ENCODE measurements at regions not wholly inside any gene's neighbourhood (a gene's known extent, or its start where the extent isn't known, plus 50 kb on each side); places are given as distances from the start of the nearest gene placed in this dataset.

DNA sequence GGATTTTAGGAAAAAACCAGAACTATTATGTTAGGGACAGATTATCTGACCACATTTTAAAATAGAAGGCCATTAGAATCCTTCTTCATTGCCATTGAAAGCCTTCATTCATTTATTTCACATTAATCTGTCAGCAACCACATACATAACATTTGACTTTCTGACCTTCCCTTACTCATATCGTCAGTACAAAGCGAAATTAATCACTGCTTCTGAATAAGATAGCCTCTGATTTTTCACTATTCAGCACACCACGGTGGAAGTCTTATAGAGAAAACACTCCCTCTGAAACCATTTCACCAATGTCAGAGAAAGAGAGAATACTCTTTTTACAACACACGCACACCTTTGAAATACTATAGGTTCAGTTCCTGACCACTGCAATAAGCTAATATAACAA lies 442.5 kb upstream of the ID4 start:
- Histone ChIP-seq H2AK5ac (ENCODE audit: low read depth, low read length) (no peak overlapping the region), H3K9ac (replicated peaks in 1 of 4; ENCODE audit: extremely low read depth in 1 of 4, low read depth in 3 of 4, low read length in 3 of 4) (no peak overlapping the region), H4K20me1 (replicated peaks in 1 of 2; ENCODE audit: control insufficient read depth in 1 of 2, insufficient read depth in 2 of 2, low read length in 2 of 2) (no peaks in the 10 kb centered on the region), H2BK120ac (replicated peaks; ENCODE audit: low read depth, low read length) (no peak overlapping the region), H3K27me3 (replicated peaks in 1 of 4; ENCODE audit: control insufficient read depth in 3 of 4, extremely low read depth in 1 of 4, insufficient read depth in 3 of 4, low read length in 3 of 4) (no peaks in the 10 kb centered on the region), H3K56ac (replicated peaks; ENCODE audit: insufficient read length, low read depth, low read length) (no peak overlapping the region), H3K79me1 (ENCODE audit: low read depth, low read length) (no peaks in the 10 kb centered on the region), H3K18ac (ENCODE audit: extremely low read depth, low read length) (no peak overlapping the region), H4K91ac (replicated peaks; ENCODE audit: insufficient read length, low read length) (no peak overlapping the region), H3K27ac (ENCODE audit: low read depth, low read length) (no peak overlapping the region), H2BK12ac (ENCODE audit: low read depth, low read length) (no peak overlapping the region), H2AFZ (ENCODE audit: low read length) (no peak overlapping the region), H4K8ac (ENCODE audit: extremely low read depth, insufficient read depth, low read length) (no peak overlapping the region), H3K23ac (ENCODE audit: insufficient read length) (no peak overlapping the region), H4K5ac (ENCODE audit: insufficient read length, low read depth, low read length) (no peak overlapping the region), H3K4me3 (ENCODE audit: extremely low read depth in 1 of 4, insufficient read depth in 2 of 4, low read depth in 3 of 4, low read length in 4 of 4) (no peak overlapping the region), H2BK15ac (ENCODE audit: low read length) (no peak overlapping the region), H3K4ac (replicated peaks; ENCODE audit: insufficient read length, low read depth, low read length) (no peak overlapping the region), H3K79me2 (ENCODE audit: control insufficient read depth in 1 of 2, insufficient read depth in 2 of 2, low read length in 2 of 2) (no peaks in the 10 kb centered on the region), H3K4me2 (ENCODE audit: insufficient read depth in 1 of 2, low read depth in 2 of 2, low read length in 2 of 2) (no peak overlapping the region), H3K14ac (ENCODE audit: insufficient read length) (no peak overlapping the region), H3K36me3 (ENCODE audit: control insufficient read depth in 2 of 4, insufficient read depth in 4 of 4, low read length in 3 of 4) (no peaks in the 10 kb centered on the region), H3K4me1 (replicated peaks in 1 of 4; ENCODE audit: control insufficient read depth in 3 of 4, insufficient read depth in 4 of 4, low read length in 3 of 4) (no peaks in the 10 kb centered on the region), H3K9me3 (ENCODE audit: insufficient read depth in 2 of 2, low read depth in 1 of 2, low read length in 1 of 2) (no peaks in the 10 kb centered on the region), H2BK20ac (ENCODE audit: low read length) (no peak overlapping the region), H3K23me2 (ENCODE audit: low read depth, low read length) (no peaks in the 10 kb centered on the region), H2BK5ac (ENCODE audit: low read depth, low read length) (no peak overlapping the region)
- POLR2A ChIA-PET (ENCODE audit: partially characterized antibody), result no interaction called here
- WGBS, 2 experiments (ENCODE audit: extremely low coverage in 1 of 2, insufficient coverage in 1 of 2, insufficient read length in 1 of 2, insufficient replicate concordance in 2 of 2, low coverage in 1 of 2, low lambda C conversion rate in 2 of 2, missing lambda C conversion rate in 1 of 2), result 92% methylated on average over 4 of the region's 4 CpGs; no CpG with 5 or more reads in 1 of the 2 experiments
- FAIRE-seq, result no peak
- TF ChIP-seq SP4 (IDR thresholded peaks at IDR 0.05; ENCODE audit: low read length), result no peak
- no peak for TF ChIP-seq ASH2L (IDR thresholded peaks at IDR 0.05; ENCODE audit: low read length)
- TF ChIP-seq CHD2 (IDR thresholded peaks at IDR 0.05; ENCODE audit: low read length), result no peak
- TF ChIP-seq CREB1 (IDR thresholded peaks at IDR 0.05), result no peak
- CTCF ChIA-PET (ENCODE audit: partially characterized antibody), result no interaction called here
- DNase-seq (ENCODE audit: low read depth in 1 of 2, low spot score in 2 of 2), result no peak

Measured in H1 (cell line).